OCI-LY1 (cell line): ENCODE measurements at regions not wholly inside any gene's neighbourhood (a gene's known extent, or its start where the extent isn't known, plus 50 kb on each side); places are given as distances from the start of the nearest gene placed in this dataset.

Experiments
- H2AFZ ChIP-seq: fragments of 200-600 bp; sonication (generic), shearing (Covaris generic); 2 replicates; pipeline ENCODE4 v1.6.0; 2014; ENCODE audit warnings: antibody characterized with exemption, mild to moderate bottlenecking, low read length
- H3F3A ChIP-seq: fragments of 200-600 bp; sonication (generic), shearing (Covaris generic); 2 replicates; pipeline ENCODE4 v1.6.0; 2014; ENCODE audit warnings: mild to moderate bottlenecking, antibody characterized with exemption, low read length, moderate library complexity; ENCODE audit not compliant: insufficient read depth
- H3K27ac ChIP-seq: fragments of 200-600 bp; sonication (generic); 2 replicates; pipeline ENCODE4 v1.5.1; 2014; ENCODE audit warnings: low read length, mixed run types, mild to moderate bottlenecking, low read depth; ENCODE audit not compliant: poor library complexity, severe bottlenecking
- H3K27me3 ChIP-seq: fragments of 200-600 bp; sonication (generic); 2 replicates; pipeline ENCODE4 v1.6.0; 2014; ENCODE audit warnings: antibody characterized with exemption, mild to moderate bottlenecking, low read length, moderate library complexity; ENCODE audit not compliant: insufficient read depth
- H3K36me3 ChIP-seq: fragments of 200-600 bp; sonication (generic); 2 replicates; pipeline ENCODE4 v1.6.1; 2014; ENCODE audit warnings: mild to moderate bottlenecking, antibody characterized with exemption, low read length, moderate library complexity, mixed read lengths; ENCODE audit not compliant: insufficient read depth
- H3K4me1 ChIP-seq: fragments of 200-600 bp; sonication (generic); 2 replicates; pipeline ENCODE4 v1.5.1; 2014; ENCODE audit warnings: mild to moderate bottlenecking, low read length, moderate library complexity; ENCODE audit not compliant: insufficient read depth, severe bottlenecking
- H3K4me2 ChIP-seq: fragments of 200-600 bp; sonication (generic), shearing (Covaris generic); 2 replicates; pipeline ENCODE4 v1.6.1; 2014; ENCODE audit warnings: low read length
- H3K4me3 ChIP-seq: fragments of 200-600 bp; sonication (generic); 2 replicates; pipeline ENCODE4 v1.5.1; 2014; ENCODE audit warnings: low read length, low read depth, mild to moderate bottlenecking, mixed read lengths; ENCODE audit not compliant: poor library complexity, severe bottlenecking
- H3K79me2 ChIP-seq: fragments of 200-600 bp; shearing (Covaris generic); 2 replicates; pipeline ENCODE4 v1.6.1; 2016; ENCODE audit warnings: mixed run types, low read length, mixed read lengths; ENCODE audit not compliant: insufficient read depth
- H3K9ac ChIP-seq: fragments of 200-600 bp; sonication (generic), shearing (Covaris generic); 2 replicates; pipeline ENCODE4 v1.6.1; 2014; ENCODE audit warnings: mild to moderate bottlenecking, low read length, mixed read lengths
- H3K9me2 ChIP-seq: fragments of 200-600 bp; sonication (generic), shearing (Covaris generic); 2 replicates; pipeline ENCODE4 v1.6.1; 2014; ENCODE audit warnings: low read depth, mild to moderate bottlenecking, low read length, mixed read lengths
- H3K9me3 ChIP-seq: fragments of 200-600 bp; shearing (Covaris generic); 2 replicates; pipeline ENCODE4 v1.6.1; 2014; ENCODE audit warnings: low read length, mixed read lengths
- H4K20me1 ChIP-seq: fragments of 200-600 bp; sonication (generic), shearing (Covaris generic); 2 replicates; pipeline ENCODE4 v1.6.0; 2016; ENCODE audit warnings: mild to moderate bottlenecking, low read length; ENCODE audit not compliant: insufficient read depth
- CTCF ChIP-seq: fragments of 200-600 bp; sonication (generic), shearing (Covaris generic); IDR thresholded peaks from 2 replicates; pipeline ENCODE4 v1.5.1; 2017; ENCODE audit warnings: mild to moderate bottlenecking, antibody characterized with exemption, low read length, moderate library complexity, mixed read lengths
- EZH2 ChIP-seq: fragments of 200-600 bp; sonication (generic), shearing (Covaris generic); IDR thresholded peaks from 2 replicates; pipeline ENCODE4 v1.8.0; 2017; ENCODE audit warnings: borderline replicate concordance, mixed run types, mild to moderate bottlenecking, antibody characterized with exemption, low read length, moderate library complexity, mixed read lengths

GRCh38 chr7:95718577-95719410 lies 53.6 kb upstream of the DYNC1I1 start:
- Histone ChIP-seq H4K20me1 (no peaks in the 10 kb centered on the region), H3K9ac (no peak overlapping the region), H3K79me2 (no peaks in the 10 kb centered on the region), H3K4me3 (no peak overlapping the region), H3F3A (no peaks in the 10 kb centered on the region), H3K36me3 (no peaks in the 10 kb centered on the region), H3K9me3 (no peaks in the 10 kb centered on the region), H3K4me1 (no peaks in the 10 kb centered on the region), H3K27ac (no peak overlapping the region), H3K27me3 (no peaks in the 10 kb centered on the region), H3K4me2 (no peak overlapping the region), H3K9me2 (no peaks in the 10 kb centered on the region), H2AFZ (no peak overlapping the region)
- peak; percentile 59 for TF ChIP-seq CTCF
- TF ChIP-seq EZH2 = no peak

- Histone ChIP-seq H3K27me3 (no peaks in the 10 kb centered on the region), H3K4me1 (no peaks in the 10 kb centered on the region), H3K36me3 (no peaks in the 10 kb centered on the region), H3K9me3 (no peaks in the 10 kb centered on the region), H3K9ac (no peak overlapping the region), H3K4me2 (no peak overlapping the region), H3F3A (no peaks in the 10 kb centered on the region), H3K27ac (no peak overlapping the region), H4K20me1 (no peaks in the 10 kb centered on the region), H2AFZ (no peak overlapping the region), H3K9me2 (no peaks in the 10 kb centered on the region), H3K4me3 (no peak overlapping the region), H3K79me2 (no peaks in the 10 kb centered on the region)
- TF ChIP-seq EZH2 (no peak), CTCF (no peak)
Measured at GRCh38 chr7:95716357-95717122, 55.8 kb upstream of the DYNC1I1 start.

GRCh38 chr7:95715274-95715673 lies 57.1 kb upstream of the DYNC1I1 start:
- H3F3A ChIP-seq = no peaks in the 10 kb centered on the region
- no peak overlapping the region for H2AFZ ChIP-seq
- no peaks in the 10 kb centered on the region for H3K36me3 ChIP-seq
- no peaks in the 10 kb centered on the region for H4K20me1 ChIP-seq
- no peaks in the 10 kb centered on the region for H3K27me3 ChIP-seq
- TF ChIP-seq CTCF (no peak), EZH2 (no peak)
- no peaks in the 10 kb centered on the region for H3K9me3 ChIP-seq
- no peaks in the 10 kb centered on the region for H3K9me2 ChIP-seq
- no peaks in the 10 kb centered on the region for H3K4me1 ChIP-seq
- H3K4me3 ChIP-seq = no peak overlapping the region
- no peak overlapping the region for H3K27ac ChIP-seq
- no peaks in the 10 kb centered on the region for H3K79me2 ChIP-seq
- H3K9ac ChIP-seq = no peak overlapping the region
- no peak overlapping the region for H3K4me2 ChIP-seq
